OCI-LY3 (cell line): ENCODE measurements at regions not wholly inside any gene's neighbourhood (a gene's known extent, or its start where the extent isn't known, plus 50 kb on each side); places are given as distances from the start of the nearest gene placed in this dataset.

Source experiments
- EZH2phosphoT487 ChIP-seq: fragments of 200-600 bp; shearing (Covaris generic); IDR thresholded peaks from 2 replicates; pipeline ENCODE4 v1.6.1; 2018; ENCODE audit warnings: antibody characterized with exemption, mixed run types, low read depth
- TF ChIP-seq, protein P1 (sequence below): fragments of 200-600, 300-600 bp; sonication (generic); IDR thresholded peaks from 2 replicates; pipeline ENCODE4 v1.5.1; 2014; ENCODE audit warnings: antibody characterized with exemption, low read length, low read depth

DNA sequence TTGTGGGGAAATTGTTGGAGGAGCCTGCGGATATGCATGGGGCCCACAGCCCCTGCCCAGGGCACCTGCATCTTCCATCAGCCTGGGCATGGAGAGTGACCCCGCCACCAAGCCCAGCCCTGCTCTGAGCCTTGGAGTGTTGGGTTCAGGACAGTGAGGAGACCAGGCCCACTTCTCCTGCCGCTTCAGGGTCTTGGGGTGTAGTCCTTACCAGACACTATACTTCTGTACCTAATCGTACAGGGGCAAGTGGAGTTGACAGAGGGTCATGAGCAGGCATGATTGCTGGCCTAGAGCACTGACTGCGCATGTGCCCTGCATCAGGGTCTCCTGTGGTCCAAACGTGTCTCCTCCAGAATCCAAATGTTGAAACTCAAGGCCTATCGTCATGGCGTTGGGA lies 108.9 kb upstream of the ZNF236 start:
- TF ChIP-seq, protein P1, sequence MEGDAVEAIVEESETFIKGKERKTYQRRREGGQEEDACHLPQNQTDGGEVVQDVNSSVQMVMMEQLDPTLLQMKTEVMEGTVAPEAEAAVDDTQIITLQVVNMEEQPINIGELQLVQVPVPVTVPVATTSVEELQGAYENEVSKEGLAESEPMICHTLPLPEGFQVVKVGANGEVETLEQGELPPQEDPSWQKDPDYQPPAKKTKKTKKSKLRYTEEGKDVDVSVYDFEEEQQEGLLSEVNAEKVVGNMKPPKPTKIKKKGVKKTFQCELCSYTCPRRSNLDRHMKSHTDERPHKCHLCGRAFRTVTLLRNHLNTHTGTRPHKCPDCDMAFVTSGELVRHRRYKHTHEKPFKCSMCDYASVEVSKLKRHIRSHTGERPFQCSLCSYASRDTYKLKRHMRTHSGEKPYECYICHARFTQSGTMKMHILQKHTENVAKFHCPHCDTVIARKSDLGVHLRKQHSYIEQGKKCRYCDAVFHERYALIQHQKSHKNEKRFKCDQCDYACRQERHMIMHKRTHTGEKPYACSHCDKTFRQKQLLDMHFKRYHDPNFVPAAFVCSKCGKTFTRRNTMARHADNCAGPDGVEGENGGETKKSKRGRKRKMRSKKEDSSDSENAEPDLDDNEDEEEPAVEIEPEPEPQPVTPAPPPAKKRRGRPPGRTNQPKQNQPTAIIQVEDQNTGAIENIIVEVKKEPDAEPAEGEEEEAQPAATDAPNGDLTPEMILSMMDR = no peak
- no peak for TF ChIP-seq EZH2phosphoT487
